Kidney epithelial cell (primary cell): ENCODE measurements at regions not wholly inside any gene's neighbourhood (a gene's known extent, or its start where the extent isn't known, plus 50 kb on each side); places are given as distances from the start of the nearest gene placed in this dataset.
"Not testable (repeated sequence)": the region's sequence is repeated elsewhere in the genome, so short reads cannot be mapped to it uniquely, and the experiment has no call there.

Source experiments
- DNase-seq: peaks from one replicate; pipeline ENCODE4 v3.0.0-alpha.2; 2010; ENCODE audit warnings: low read depth
- H3K27me3 ChIP-seq: 2 replicates; pipeline ENCODE4 v1.6.0; 2011; ENCODE audit warnings: low read length; ENCODE audit not compliant: control insufficient read depth, insufficient read depth
- H3K36me3 ChIP-seq: 2 replicates; pipeline ENCODE4 v1.5.1; 2011; ENCODE audit warnings: low read length; ENCODE audit not compliant: control insufficient read depth, insufficient read depth
- H3K4me3 ChIP-seq: 2 replicates; pipeline ENCODE4 v1.5.1; 2011; ENCODE audit warnings: low read depth, mild to moderate bottlenecking, control low read depth, low read length
- CTCF ChIP-seq: IDR thresholded peaks from 2 replicates; pipeline ENCODE4 v1.5.1; 2011; ENCODE audit warnings: mild to moderate bottlenecking, moderate library complexity, low read length, control low read depth, inconsistent platforms; ENCODE audit not compliant: insufficient read depth, poor library complexity, severe bottlenecking

GRCh38 chr7:123341102-123341501 is 141.3 kb upstream of the SLC13A1 start:
- Histone ChIP-seq H3K4me3 (no peak overlapping the region), H3K27me3 (no peaks in the 10 kb centered on the region), H3K36me3 (no peaks in the 10 kb centered on the region)
- no peak for TF ChIP-seq CTCF
- DNase-seq = no peak

- TF ChIP-seq CTCF = no peak
- Histone ChIP-seq H3K36me3 (no peaks in the 10 kb centered on the region), H3K27me3 (no peaks in the 10 kb centered on the region), H3K4me3 (no peak overlapping the region)
- no peak for DNase-seq
Observed at GRCh38 chr7:123338688-123339087, 138.9 kb upstream of the SLC13A1 start.

GRCh38 chr7:123329988-123330643 is 130.3 kb upstream of the SLC13A1 start:
- TF ChIP-seq CTCF = no peak
- Histone ChIP-seq H3K36me3 (no peaks in the 10 kb centered on the region), H3K27me3 (no peaks in the 10 kb centered on the region), H3K4me3 (no peak overlapping the region)
- no peak for DNase-seq

GRCh38 chr7:123327661-123328060 is 127.9 kb upstream of the SLC13A1 start:
- no peaks in the 10 kb centered on the region for H3K27me3 ChIP-seq
- no peaks in the 10 kb centered on the region for H3K36me3 ChIP-seq
- no peak for TF ChIP-seq CTCF
- DNase-seq = no peak
- H3K4me3 ChIP-seq = no peak overlapping the region

GRCh38 chr7:123324283-123324682 is 124.5 kb upstream of the SLC13A1 start:
- Histone ChIP-seq H3K4me3 (no peak overlapping the region), H3K36me3 (no peaks in the 10 kb centered on the region), H3K27me3 (no peaks in the 10 kb centered on the region)
- no peak for TF ChIP-seq CTCF
- DNase-seq = no peak

- Histone ChIP-seq H3K4me3 (no peak overlapping the region), H3K27me3 (no peaks in the 10 kb centered on the region), H3K36me3 (no peaks in the 10 kb centered on the region)
- DNase-seq = no peak
- TF ChIP-seq CTCF = no peak
Observed at GRCh38 chr7:123323689-123324088, 123.9 kb upstream of the SLC13A1 start.

GRCh38 chr7:123321578-123321977 is 121.8 kb upstream of the SLC13A1 start:
- H3K27me3 ChIP-seq, H3K36me3 ChIP-seq, H3K4me3 ChIP-seq, DNase-seq: not testable (repeated sequence)
